GM18867 (cell line): ENCODE measurements at regions not wholly inside any gene's neighbourhood (a gene's known extent, or its start where the extent isn't known, plus 50 kb on each side); places are given as distances from the start of the nearest gene placed in this dataset.
"Not testable (repeated sequence)": the region's sequence is repeated elsewhere in the genome, so short reads cannot be mapped to it uniquely, and the experiment has no call there.

Experiments
- ATAC-seq: cut with Tn5 transposase; IDR thresholded peaks from one replicate; pipeline ENCODE4 v1.9.1; 2021; ENCODE audit warnings: mild to moderate bottlenecking, moderate library complexity; ENCODE audit not compliant: unreplicated experiment

DNA sequence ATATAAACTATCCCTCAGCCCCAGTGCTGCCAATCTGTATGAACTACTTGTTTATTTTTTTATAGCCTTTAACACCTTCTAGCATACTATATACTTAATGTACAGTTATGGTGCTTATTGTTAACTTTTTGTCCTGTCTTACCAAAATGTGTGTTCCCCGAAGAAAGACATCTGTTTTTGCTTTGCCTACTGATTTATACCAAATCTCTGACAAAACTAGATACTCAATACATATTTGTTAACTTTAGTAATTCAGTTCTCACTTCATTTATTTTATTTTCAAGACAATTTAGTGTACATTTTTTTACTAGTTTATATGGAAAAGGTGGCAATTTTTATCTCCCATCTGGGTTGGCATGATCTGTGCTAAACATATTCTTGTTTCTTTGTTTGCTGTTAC lies 824.3 kb upstream of the ATXN8OS start:
- no peak for ATAC-seq

DNA sequence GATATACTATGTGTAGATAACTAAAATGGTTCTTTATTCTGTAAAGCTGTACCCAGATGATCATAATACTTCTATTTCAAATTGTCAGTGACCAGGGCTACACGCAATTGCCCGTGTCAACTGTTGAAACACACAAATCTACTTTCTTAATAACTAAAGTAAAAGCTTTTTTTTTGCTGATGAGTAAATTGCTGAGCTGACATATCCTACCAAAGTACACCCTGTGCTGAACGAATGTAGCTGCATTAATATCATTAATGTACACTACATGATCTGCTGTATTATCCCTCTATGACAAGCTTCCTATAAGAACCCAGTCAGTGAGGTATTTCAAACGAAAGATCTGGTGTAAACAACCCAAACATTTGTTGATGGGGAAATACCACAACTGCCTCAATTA lies 827.2 kb upstream of the ATXN8OS start:
- no peak for ATAC-seq

DNA sequence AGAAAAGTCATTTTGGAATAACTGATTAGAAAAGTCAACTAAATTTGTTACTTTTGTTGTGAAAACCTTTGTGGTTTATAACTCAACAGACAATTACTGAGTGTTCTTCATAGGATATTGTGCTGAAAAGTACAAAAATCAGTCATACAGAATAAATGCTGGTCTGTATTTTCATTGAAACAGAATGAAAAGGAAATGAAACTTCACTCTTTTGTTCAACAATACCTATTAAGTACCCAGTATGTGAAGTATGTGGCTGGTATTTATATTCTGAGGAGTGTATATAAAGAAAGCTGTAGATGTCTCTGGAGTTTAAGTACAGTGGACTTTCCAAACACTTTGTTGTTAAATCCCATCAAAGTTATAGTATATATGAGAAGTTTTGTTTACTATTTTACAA lies 828.4 kb upstream of the ATXN8OS start:
- ATAC-seq = no peak

DNA sequence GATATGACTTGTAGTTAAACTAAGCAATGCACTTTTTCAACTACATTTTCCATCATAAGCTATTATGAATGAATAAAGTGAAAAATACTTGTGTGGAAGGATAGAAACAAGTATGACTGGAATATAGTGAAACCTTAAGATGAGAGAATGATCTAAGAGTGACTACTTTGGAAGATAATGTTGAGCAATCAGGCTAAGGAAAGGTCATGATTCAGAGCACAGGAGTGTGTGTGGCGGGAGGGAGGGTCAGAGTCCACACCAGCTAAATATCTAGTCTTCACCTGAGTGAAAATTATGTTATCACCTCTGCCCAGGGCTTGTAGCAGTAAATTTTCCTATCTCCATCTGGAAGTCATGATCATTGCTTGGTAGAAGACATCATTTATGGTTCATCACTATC lies 833.4 kb upstream of the ATXN8OS start:
- no peak for ATAC-seq

DNA sequence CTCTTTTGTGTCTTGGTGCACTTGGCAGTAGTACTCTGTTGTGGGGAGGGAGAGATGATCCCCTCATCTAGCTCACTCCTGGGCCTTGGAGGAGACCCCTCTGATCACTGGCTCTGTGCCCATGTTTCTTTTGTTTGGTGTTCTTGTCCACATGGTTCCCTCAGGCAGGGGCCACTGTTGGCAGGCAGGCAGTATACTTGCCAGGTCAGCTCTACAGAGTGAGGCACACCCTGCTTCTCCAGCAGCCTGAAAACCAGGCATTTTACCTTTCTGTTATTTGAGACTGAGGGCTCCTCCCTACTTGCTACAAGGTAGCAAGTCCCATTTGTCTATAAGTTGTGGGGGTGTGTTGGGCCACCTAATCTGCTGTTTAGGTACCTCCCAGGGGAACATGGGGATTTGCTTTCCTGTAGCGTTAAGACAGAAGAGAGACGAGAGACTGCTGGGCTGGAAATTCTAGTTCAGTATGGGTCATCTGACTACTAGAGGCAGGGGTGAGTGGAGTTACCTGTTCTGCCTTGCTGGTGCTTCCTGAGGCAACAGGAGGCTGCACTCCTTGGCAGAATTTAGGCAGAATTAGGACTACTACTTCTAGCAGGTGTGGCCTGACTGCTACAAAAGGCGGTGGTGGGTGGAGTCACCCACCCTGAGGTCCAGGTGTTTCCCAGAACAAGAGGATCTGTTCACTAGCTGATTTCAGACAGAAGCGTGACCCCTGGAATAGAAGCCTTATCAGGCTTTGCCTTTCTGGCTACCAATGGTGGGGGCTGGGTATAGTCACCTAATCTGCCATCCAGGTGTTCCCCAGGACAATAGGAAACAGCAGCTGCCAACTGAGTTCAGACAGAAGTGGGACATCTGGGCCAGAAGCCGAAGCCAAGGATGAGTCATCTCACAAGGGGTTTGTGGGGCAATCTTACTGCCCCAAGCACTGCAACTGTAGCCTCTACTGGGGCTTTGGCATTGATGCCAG lies 843.0 kb upstream of the ATXN8OS start:
- ATAC-seq = no peak

DNA sequence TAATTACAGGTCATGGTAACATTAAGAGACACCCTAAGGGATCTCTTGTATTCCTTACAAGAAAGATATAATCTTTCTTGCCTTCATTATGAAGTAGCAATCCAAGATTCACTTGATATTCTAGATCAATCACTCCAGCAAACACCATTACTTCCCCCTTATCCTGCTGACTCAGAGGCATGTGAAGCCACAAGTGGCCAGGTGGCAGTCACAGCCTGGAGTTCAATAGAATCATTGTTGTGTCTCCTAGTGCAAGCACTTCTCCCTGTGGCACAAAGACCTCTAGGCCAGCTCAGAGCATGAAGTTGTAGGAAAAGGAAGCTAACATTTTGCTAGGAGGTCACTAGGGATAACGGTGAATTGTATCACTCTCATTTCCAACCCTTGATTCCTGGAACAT lies 864.3 kb upstream of the ATXN8OS start:
- ATAC-seq = no peak

DNA sequence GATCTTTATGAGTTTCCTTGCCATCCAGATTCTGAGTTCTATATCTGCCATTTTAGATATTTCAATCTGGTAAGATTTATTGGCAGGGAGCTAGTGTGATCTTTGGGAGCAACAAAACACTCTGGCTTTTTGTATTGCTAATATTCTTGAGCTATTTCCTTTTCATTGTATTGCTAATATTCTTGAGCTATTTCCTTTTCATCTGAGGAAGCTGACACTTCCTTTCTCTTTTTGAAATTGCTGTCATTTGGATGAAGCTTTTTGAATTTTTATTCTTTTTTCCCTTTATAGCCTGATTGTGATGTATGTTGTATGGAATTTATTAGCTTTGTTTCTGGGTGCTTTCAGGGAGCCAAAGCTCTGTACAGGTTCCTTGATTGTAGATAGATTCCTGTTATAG lies 873.5 kb upstream of the ATXN8OS start:
- no peak for ATAC-seq

DNA sequence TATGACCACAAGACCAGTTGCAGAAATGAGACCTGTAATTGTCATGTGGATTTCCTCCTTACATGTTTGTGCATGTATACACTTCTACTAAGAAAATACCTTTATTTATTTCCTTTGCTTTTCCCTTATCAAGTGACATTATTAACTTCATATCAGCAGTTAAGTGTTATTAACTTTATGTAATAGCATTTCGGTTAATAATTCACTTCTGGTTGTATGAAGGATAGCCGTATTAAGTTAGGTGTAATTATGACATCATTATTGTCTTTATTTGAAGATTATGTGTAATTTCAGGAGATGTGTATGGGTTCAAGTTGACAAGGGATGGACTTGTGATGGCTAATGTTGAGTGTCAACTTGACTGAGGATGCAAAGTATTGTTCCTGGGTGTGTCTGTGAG lies 881.2 kb upstream of the ATXN8OS start:
- ATAC-seq = no peak

DNA sequence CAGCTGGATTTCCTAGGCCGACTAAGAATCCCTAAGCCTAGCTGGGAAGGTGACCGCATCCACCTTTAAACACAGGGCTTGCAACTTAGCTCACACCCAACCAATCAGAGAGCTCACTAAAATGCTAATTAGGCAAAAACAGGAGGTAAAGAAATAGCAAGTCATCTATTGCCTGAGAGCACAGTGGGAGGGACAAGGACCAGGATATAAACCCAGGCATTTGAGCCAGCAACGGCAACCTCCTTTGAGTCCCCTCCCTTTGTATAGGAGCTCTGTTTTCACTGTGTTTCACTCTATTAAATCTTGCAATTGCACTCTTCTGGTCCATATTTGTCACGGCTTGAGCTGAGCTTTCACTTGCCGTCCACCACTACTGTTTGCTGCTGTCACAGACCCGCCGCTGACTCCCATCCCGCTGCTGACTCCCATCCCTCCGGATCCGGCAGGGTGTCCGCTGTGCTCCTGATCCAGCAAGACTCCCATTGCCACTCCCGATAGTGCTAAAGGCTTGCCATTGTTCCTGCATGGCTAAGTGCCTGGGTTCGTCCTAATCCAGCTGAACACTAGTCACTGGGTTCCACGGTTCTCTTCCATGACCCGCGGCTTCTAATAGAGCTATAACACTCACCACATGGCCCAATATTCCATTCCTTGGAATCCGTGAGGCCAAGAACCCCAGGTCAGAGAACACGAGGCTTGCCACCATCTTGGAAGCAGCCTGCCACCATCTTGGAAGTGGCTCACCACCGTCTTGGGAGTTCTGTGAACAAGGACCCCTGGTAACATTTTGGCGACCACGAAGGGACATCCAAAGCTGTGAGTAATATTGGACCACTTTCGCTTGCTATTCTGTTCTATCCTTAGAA lies 885.8 kb upstream of the ATXN8OS start:
- ATAC-seq = not testable (repeated sequence)

DNA sequence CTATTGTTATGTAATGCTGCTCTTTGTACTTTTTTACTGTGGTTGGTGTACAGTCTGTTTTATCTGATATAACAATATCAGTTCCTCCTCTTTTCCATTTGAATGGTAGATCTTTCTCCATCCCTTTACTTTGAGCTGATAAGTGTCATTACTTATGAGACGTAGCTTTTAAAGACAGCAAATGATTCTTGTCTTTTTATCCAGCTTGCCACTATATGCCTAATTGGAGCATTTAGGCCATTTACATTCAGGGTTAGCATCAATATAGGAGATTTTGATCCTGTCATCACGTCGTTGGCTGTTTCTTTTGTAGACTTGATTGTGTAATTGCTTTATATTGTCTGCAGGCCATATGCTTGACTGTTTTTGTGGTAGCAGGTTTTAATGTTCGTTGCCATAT lies 894.2 kb upstream of the ATXN8OS start:
- ATAC-seq = no peak

DNA sequence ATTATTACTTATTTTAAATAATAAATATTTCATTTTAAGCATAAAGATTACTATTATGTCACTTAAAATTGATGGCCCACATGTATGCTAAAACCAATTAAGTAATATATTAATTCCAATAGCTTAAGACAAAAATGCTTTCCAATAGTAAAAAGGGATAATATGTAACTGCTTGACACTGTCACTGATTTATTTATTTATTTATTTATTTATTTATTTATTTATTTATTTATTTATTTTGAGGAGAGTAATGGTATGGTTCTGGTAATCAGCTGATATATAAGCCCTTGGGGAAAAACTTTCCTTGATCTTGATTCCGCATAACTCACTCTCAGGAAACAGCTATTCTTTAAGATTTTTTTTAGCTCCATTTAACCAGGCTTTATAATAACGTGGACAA lies 903.0 kb upstream of the ATXN8OS start:
- ATAC-seq = no peak

DNA sequence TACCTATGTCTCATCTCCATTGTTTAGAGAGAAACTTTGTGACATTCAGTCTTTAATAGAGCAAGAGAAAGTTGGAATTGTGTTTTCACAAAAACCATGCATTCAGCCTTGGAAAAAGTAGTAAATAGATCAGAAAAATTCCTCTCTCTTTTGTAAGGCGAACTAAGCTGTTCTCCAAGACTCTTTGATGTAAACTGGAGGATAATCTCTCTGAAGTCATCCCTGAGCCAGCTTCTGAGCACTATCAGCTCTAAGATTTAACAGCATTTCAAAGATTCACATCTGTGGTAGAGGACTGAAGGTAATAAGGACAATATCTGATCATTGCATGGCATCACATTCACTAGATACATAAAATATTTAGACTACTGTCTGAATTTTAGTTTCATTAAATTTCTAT lies 904.6 kb upstream of the ATXN8OS start:
- ATAC-seq = no peak

DNA sequence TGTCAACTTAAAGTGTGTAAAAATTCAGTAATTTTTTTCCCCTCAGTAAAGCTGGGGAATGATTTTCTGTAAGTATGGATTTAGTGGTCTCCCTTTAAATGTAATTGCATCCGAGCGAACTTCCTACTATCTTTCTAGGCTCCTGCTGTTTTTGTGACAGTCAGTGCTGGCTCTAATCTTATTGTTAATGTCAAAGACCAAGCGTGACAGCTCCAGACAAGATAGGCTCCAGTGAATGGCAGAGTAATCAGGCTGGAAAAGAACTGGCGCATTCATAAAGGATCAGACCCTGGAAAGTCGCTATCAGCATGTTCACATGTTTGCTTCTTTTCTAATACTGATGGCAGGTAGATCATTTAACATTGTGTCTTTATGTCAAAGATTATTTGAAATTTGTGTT lies 908.0 kb upstream of the ATXN8OS start:
- ATAC-seq = no peak

DNA sequence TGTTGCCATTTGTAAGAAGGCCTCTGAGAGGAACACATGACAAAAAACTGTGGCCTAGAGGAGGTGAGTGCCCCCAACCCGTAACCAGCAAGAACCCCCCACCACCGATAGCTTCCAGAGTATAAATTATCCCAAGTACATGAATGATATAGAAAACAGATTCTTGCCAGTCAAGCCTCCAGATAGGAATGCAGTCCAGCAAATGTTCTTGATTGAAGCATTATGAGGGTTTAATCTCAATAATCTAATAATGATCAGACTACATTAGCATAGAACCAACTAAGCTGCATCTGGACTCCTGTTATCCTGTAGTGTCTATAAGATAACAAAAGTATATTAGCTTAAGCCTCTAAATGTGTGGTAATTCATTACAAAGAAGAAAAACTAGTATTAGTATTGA lies 908.9 kb upstream of the ATXN8OS start:
- no peak for ATAC-seq

DNA sequence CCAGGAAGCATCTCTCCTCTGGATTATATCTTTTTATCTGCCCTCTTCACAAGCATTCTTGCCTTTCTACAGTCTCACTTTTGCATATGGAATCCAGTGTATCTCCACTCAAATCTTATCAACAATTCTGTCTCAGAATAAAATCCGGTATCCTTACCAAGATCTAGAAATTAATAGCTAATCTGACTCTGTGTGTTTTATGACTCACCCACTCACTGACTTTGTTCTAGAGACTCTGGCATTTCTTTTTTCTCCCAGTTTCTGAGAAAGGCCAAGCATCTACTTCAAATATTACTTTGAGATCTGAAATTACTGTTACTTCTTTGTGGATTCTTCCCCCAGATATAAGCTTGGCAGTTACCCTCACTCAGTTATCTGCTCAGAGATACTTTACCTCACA lies 913.5 kb upstream of the ATXN8OS start:
- no peak for ATAC-seq

DNA sequence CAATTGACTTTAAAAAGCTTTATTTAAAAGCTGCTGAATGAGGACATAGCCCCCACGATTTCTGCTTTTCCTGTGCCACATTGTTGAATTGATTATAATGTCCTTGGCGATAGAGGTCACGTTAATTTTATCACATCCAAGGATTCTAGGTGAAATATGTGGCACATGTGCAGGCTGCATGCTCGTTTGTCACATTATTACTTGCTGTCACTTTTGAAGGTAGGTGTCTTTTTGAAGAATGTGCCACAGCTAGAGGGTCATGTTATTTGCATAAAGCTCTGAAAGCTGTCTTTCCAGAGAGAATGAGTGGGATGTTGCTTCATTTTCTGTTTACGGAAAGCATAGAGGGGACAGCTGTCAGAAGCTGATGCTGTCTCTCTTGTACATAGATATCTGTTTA lies 927.6 kb upstream of the ATXN8OS start:
- ATAC-seq = no peak

DNA sequence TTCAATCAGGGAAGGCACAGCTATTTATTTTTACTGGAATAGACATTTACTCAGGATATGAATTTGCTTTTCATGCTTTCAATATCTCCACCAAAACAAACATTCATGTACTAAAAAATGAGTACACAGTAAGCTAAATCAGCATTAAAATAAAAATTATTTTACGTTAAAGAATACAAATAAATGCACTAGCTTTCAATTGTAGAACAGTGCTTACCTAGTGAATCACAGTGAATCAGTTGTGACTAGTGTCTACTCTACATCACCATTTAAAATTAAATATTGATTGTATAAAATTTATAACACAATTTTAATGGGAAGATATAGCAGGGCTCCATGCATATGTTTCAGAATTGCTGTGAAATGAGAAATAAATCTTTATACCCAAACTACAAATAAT lies 929.6 kb upstream of the ATXN8OS start:
- ATAC-seq = no peak

DNA sequence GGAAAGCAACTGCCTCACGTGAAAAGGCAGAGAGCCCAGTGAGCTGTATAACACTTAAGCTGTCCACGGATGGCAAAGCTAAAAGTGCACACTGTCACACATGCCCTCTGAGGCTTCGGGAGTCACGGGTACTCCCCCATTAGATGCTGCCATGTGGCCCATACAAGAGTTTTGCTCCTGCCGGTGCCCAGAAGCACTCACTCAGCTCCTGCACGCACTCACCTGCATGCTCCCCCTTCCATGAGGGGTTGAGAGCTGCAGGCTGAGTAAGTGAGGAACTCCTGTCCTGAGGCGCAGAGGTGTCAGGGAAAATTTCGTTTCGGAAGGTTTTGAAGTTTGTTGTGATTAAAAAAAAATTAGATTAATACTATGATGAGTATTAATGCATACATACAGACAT lies 939.2 kb upstream of the ATXN8OS start:
- no peak for ATAC-seq

DNA sequence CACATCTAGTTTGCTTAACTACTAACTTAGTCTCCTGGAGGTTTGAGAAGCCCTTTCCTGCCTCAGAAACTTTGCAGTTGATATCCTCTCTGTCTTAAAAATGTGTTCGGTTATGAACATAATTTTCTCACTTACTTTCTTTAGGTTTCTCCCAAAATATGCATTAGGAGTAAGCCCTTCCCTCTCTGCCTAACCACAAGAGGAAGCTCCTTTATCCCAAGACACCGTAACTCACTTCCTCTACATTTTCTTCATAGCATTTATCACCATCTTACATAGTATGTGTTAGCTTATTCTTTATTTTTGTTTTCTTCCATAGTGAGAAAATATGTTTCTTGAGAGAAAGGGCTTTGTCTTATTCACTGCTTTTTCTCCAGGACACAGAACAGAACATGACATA lies 952.5 kb upstream of the ATXN8OS start:
- no peak for ATAC-seq

DNA sequence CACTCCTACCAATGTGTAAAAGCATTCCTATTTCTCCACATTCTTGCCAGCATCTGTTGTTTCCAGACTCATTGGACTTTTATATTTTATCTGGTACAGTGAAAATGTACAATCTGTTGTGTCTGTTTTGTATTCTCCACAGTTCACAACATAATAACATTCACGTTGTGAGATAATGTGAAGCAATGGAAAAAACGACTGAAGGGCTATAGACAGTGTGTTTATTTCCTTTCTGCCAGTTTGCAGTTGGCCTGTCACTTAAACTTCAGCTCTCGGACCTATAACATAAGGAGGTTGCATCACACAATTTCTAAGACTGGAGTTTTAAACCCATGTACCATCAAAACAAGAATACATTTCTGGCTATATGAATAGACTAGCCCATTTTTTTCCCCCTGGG lies 965.5 kb upstream of the ATXN8OS start:
- no peak for ATAC-seq

DNA sequence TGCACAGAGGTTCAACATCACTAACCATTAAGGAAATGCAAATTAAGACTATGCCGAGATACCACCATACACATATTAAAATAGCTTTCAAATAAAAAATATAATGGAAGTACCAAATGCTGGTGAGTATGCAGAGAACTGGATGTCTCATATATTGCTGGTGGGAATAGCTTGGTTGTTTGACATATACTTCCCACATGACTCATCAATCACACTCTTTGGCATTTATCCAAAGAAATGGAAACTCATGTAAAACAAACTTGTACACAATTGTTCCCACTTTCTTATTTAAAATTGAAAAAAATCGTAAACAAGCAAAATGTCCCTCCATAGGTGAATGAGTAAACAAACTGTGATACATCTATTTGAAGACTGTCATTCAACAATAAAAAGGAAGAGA lies 982.6 kb upstream of the ATXN8OS start:
- ATAC-seq = no peak

DNA sequence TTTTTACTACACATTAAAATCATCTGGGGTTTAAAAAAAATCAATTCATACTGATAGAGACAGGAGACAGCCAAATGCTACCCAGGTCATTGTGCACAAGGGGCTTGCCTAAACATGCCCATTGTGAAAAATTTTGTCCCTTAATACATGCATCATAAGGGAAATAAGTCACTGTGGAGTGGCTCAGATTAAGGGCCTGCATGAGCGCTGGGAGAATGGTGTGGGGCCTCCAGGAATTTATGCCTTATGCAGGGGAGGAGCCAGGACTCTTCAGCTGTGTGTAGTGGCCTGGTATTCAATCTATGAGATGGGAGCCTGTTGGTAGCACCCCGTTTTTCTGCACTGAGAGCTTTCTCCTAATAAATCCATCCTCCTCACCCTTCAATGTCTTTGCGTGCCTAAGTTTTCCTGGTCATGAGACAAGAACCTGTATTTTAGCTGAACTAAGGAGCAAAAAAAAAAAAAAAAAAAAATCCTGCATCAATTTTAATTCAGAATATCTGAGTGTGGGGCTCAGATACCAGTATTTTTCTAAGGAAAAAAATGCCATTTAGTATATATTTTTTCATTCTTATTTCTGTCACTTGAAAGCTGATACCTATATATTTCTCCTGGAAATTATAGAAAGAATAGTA lies 997.6 kb upstream of the ATXN8OS start:
- ATAC-seq = no peak
